ENCODE measurements at regions not wholly inside any gene's neighbourhood (a gene's known extent, or its start where the extent isn't known, plus 50 kb on each side); places are given as distances from the start of the nearest gene placed in this dataset.

DNA sequence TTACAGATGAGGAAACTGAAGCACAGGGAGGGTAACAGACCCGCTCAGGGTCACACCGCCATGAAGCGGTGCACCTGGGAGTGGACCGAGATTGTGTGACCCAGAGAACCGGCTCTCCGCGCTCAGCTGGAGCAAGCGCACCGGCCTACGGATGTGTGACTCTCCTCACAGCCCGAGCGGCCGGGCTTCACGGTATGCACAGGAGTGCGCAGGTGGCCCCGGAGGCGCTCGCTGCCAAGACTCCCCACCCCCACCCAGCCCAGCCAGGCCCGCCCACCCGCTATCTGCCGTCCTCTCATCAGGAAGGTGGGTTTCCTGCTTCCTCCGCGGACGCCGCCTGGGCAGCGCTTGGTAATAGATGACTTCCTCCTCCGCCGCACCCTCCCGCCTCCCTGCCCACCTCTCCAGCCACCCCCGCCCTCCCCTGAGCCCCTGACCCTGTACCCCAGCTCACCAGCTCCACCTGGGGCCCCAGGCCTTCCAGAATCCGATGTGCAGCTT lies 110.7 kb downstream of the NCOR2 start:
- Histone ChIP-seq H3K4me1 (ENCODE audit: insufficient read depth, low read length) (no peaks in the 10 kb centered on the region), H3K4me2 (ENCODE audit: insufficient read depth, low read length) (no peak overlapping the region), H2AFZ (ENCODE audit: low read depth, low read length) (no peak overlapping the region), H3K4me3 (ENCODE audit: low read depth in 1 of 2, low read length in 2 of 2) (no peak overlapping the region), H4K20me1 (ENCODE audit: insufficient read depth, low read length) (peaks cover 69% of the 10 kb centered on the region), H3K79me2 (ENCODE audit: insufficient read depth, low read length) (peaks cover 3% of the 10 kb centered on the region), H3K9ac (ENCODE audit: low read depth, low read length) (no peak overlapping the region), H3K36me3 (ENCODE audit: insufficient read depth, low read length) (peaks cover 60% of the 10 kb centered on the region), H3K9me3 (ENCODE audit: insufficient read depth, low read length, severe bottlenecking) (no peaks in the 10 kb centered on the region), H3K27ac (ENCODE audit: low read length) (no peak overlapping the region), H3K27me3 (ENCODE audit: insufficient read depth, low read length, poor library complexity) (no peaks in the 10 kb centered on the region)
- TF ChIP-seq, protein P1, sequence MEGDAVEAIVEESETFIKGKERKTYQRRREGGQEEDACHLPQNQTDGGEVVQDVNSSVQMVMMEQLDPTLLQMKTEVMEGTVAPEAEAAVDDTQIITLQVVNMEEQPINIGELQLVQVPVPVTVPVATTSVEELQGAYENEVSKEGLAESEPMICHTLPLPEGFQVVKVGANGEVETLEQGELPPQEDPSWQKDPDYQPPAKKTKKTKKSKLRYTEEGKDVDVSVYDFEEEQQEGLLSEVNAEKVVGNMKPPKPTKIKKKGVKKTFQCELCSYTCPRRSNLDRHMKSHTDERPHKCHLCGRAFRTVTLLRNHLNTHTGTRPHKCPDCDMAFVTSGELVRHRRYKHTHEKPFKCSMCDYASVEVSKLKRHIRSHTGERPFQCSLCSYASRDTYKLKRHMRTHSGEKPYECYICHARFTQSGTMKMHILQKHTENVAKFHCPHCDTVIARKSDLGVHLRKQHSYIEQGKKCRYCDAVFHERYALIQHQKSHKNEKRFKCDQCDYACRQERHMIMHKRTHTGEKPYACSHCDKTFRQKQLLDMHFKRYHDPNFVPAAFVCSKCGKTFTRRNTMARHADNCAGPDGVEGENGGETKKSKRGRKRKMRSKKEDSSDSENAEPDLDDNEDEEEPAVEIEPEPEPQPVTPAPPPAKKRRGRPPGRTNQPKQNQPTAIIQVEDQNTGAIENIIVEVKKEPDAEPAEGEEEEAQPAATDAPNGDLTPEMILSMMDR (IDR thresholded peaks at IDR 0.05; ENCODE audit: borderline replicate concordance, extremely low read depth, low read length, poor library complexity, severe bottlenecking) = no peak
- no peak for TF ChIP-seq EZH2 (IDR thresholded peaks at IDR 0.05; ENCODE audit: borderline replicate concordance, low read depth, low read length, severe bottlenecking)
- DNase-seq (no peak), ATAC-seq (ENCODE audit: insufficient read depth, low read depth) (no peak)

DNA sequence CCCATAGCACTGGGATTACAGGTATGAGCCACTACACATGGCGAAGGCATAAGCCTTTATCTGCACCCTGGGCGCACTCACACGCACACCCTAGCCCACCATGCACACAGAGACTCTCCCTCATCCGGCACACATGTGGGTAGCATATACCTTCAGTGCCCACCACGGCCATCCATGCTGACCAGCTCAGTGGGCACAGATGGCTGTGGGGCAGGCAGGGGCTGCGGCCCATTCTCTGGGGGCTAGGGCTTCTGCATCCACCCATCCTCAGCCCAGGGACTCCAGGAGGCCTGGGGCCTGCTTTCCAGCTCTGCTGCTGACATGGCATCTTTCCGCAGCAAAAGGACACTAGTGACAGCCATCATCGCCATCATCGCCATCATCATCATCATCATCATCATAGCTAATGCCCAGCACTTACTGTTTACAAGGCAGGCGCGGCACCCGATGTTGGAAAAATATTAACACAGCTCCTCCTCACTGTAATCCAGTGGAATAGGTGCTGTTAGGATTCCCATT lies 111.2 kb downstream of the NCOR2 start:
- no peak overlapping the region for H3K27ac ChIP-seq (ENCODE audit: low read length)
- no peaks in the 10 kb centered on the region for H3K4me1 ChIP-seq (ENCODE audit: insufficient read depth, low read length)

DNA sequence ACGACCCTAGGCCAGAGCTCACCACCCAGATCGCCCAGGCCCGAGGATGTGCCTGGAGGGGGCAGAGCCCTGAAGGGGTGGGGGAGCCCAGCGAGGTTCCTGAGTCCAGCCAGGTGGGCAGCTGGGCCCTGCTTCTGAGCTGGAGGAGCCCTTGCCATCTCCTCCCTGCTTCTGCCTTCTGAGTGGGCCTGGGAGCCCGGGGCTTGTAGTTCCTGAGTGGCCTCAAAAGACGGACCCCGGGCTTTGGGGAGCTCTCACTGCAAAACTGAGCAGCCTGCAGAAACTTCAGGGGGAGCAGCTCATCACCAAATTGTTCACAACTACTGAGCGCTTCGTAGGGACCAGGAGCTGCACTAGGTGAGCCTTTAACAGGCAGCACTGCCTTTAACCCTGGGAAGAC lies 112.1 kb downstream of the NCOR2 start:
- Histone ChIP-seq H3K36me3 (ENCODE audit: insufficient read depth, low read length) (peaks cover 58% of the 10 kb centered on the region), H3K4me2 (ENCODE audit: insufficient read depth, low read length) (no peak overlapping the region), H3K9ac (ENCODE audit: low read depth, low read length) (no peak overlapping the region), H2AFZ (ENCODE audit: low read depth, low read length) (no peak overlapping the region), H4K20me1 (ENCODE audit: insufficient read depth, low read length) (peaks cover 71% of the 10 kb centered on the region), H3K4me3 (ENCODE audit: low read depth in 1 of 2, low read length in 2 of 2) (no peak overlapping the region), H3K9me3 (ENCODE audit: insufficient read depth, low read length, severe bottlenecking) (no peaks in the 10 kb centered on the region), H3K27me3 (ENCODE audit: insufficient read depth, low read length, poor library complexity) (no peaks in the 10 kb centered on the region), H3K4me1 (ENCODE audit: insufficient read depth, low read length) (no peaks in the 10 kb centered on the region), H3K79me2 (ENCODE audit: insufficient read depth, low read length) (no peaks in the 10 kb centered on the region), H3K27ac (ENCODE audit: low read length) (0 out of 2 replicates have a peak overlapping the region, but pooled peaks have one; percentile 10)
- DNase-seq (no peak), ATAC-seq (ENCODE audit: insufficient read depth, low read depth) (no peak)
- TF ChIP-seq, protein P1 (IDR thresholded peaks at IDR 0.05; ENCODE audit: borderline replicate concordance, extremely low read depth, low read length, poor library complexity, severe bottlenecking) = no peak
- no peak for TF ChIP-seq EZH2 (IDR thresholded peaks at IDR 0.05; ENCODE audit: borderline replicate concordance, low read depth, low read length, severe bottlenecking)

More for the DNA sequence above, 111.2 kb downstream of the NCOR2 start:
- Histone ChIP-seq H3K27me3 (ENCODE audit: insufficient read depth, low read length, poor library complexity) (no peaks in the 10 kb centered on the region), H3K4me3 (ENCODE audit: low read depth in 1 of 2, low read length in 2 of 2) (no peak overlapping the region), H2AFZ (ENCODE audit: low read depth, low read length) (no peak overlapping the region), H3K9ac (ENCODE audit: low read depth, low read length) (no peak overlapping the region), H3K79me2 (ENCODE audit: insufficient read depth, low read length) (no peaks in the 10 kb centered on the region), H3K9me3 (ENCODE audit: insufficient read depth, low read length, severe bottlenecking) (no peaks in the 10 kb centered on the region), H4K20me1 (ENCODE audit: insufficient read depth, low read length) (peaks cover 67% of the 10 kb centered on the region), H3K4me2 (ENCODE audit: insufficient read depth, low read length) (no peak overlapping the region), H3K36me3 (ENCODE audit: insufficient read depth, low read length) (peaks cover 58% of the 10 kb centered on the region)
- TF ChIP-seq EZH2 (IDR thresholded peaks at IDR 0.05; ENCODE audit: borderline replicate concordance, low read depth, low read length, severe bottlenecking) = no peak
- TF ChIP-seq, protein P1 (IDR thresholded peaks at IDR 0.05; ENCODE audit: borderline replicate concordance, extremely low read depth, low read length, poor library complexity, severe bottlenecking) = no peak
- DNase-seq (no peak), ATAC-seq (ENCODE audit: insufficient read depth, low read depth) (no peak)
